K562 (cell line): ENCODE measurements at regions not wholly inside any gene's neighbourhood (a gene's known extent, or its start where the extent isn't known, plus 50 kb on each side); places are given as distances from the start of the nearest gene placed in this dataset.

ENCODE experiments used
- RFX1 ChIP-seq: fragments of 450-650 bp; IDR thresholded peaks from 2 replicates; pipeline ENCODE4 v1.6.1; 2016; ENCODE audit warnings: mild to moderate bottlenecking, moderate library complexity
- SMARCA5 ChIP-seq: fragments of 450-650 bp; IDR thresholded peaks from 2 replicates; pipeline ENCODE4 v1.6.1; 2016
- TF ChIP-seq, protein P1 (sequence below): fragments of 250-450 bp; sonication (Bioruptor Pico); IDR thresholded peaks from 2 replicates; pipeline ENCODE4 v1.5.0; 2020; ENCODE audit warnings: mild to moderate bottlenecking
- TF ChIP-seq, protein P2 (sequence below): fragments of 250-450 bp; sonication (Bioruptor Pico); IDR thresholded peaks from 2 replicates; pipeline ENCODE4 v1.8.0; 2022; ENCODE audit warnings: inconsistent platforms
- TF ChIP-seq, protein P3 (sequence below): sonication (generic); formaldehyde crosslinking; IDR thresholded peaks from 2 replicates; pipeline ENCODE4 v1.8.0; 2022; ENCODE audit warnings: missing genetic modification reagents, mild to moderate bottlenecking, borderline replicate concordance
- TF ChIP-seq, protein P4 (sequence below): IDR thresholded peaks from 2 replicates; pipeline ENCODE4 v1.6.1; 2014; ENCODE audit warnings: antibody characterized with exemption
- TF ChIP-seq, protein P5 (sequence below): fragments of 450-650 bp; IDR thresholded peaks from 2 replicates; pipeline ENCODE4 v1.6.1; 2016; ENCODE audit warnings: mild to moderate bottlenecking, moderate library complexity

DNA sequence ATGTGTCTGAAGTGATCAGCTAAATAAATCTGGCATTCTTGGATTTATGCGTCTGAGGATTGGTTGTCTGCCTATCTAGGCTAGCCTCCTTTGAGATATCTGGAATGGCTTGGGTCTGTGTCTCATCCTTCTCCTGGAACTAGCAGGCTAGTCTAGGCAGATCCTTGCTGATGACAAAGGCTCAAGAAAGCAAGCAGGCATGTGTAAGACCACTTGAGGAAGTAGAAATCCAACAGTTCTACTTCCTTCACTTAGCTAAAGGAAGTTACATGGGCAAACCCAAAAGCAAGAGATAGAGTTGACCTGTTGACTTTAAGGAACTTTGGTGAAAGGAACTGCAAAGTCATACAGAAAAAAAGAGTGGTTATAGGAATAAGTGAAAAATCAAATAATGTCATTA, 672.6 kb downstream of the MAFB start (continued):
- TF ChIP-seq, protein P1, sequence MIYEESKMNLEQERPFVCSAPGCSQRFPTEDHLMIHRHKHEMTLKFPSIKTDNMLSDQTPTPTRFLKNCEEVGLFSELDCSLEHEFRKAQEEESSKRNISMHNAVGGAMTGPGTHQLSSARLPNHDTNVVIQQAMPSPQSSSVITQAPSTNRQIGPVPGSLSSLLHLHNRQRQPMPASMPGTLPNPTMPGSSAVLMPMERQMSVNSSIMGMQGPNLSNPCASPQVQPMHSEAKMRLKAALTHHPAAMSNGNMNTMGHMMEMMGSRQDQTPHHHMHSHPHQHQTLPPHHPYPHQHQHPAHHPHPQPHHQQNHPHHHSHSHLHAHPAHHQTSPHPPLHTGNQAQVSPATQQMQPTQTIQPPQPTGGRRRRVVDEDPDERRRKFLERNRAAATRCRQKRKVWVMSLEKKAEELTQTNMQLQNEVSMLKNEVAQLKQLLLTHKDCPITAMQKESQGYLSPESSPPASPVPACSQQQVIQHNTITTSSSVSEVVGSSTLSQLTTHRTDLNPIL (CRISPR knock-in tag), result no peak
- TF ChIP-seq RFX1 (no peak), SMARCA5 (no peak)
- TF ChIP-seq, protein P2, sequence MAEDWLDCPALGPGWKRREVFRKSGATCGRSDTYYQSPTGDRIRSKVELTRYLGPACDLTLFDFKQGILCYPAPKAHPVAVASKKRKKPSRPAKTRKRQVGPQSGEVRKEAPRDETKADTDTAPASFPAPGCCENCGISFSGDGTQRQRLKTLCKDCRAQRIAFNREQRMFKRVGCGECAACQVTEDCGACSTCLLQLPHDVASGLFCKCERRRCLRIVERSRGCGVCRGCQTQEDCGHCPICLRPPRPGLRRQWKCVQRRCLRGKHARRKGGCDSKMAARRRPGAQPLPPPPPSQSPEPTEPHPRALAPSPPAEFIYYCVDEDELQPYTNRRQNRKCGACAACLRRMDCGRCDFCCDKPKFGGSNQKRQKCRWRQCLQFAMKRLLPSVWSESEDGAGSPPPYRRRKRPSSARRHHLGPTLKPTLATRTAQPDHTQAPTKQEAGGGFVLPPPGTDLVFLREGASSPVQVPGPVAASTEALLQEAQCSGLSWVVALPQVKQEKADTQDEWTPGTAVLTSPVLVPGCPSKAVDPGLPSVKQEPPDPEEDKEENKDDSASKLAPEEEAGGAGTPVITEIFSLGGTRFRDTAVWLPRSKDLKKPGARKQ (CRISPR knock-in tag), result no peak
- TF ChIP-seq, protein P3, sequence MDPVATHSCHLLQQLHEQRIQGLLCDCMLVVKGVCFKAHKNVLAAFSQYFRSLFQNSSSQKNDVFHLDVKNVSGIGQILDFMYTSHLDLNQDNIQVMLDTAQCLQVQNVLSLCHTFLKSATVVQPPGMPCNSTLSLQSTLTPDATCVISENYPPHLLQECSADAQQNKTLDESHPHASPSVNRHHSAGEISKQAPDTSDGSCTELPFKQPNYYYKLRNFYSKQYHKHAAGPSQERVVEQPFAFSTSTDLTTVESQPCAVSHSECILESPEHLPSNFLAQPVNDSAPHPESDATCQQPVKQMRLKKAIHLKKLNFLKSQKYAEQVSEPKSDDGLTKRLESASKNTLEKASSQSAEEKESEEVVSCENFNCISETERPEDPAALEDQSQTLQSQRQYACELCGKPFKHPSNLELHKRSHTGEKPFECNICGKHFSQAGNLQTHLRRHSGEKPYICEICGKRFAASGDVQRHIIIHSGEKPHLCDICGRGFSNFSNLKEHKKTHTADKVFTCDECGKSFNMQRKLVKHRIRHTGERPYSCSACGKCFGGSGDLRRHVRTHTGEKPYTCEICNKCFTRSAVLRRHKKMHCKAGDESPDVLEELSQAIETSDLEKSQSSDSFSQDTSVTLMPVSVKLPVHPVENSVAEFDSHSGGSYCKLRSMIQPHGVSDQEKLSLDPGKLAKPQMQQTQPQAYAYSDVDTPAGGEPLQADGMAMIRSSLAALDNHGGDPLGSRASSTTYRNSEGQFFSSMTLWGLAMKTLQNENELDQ, result no peak
- TF ChIP-seq, protein P4, sequence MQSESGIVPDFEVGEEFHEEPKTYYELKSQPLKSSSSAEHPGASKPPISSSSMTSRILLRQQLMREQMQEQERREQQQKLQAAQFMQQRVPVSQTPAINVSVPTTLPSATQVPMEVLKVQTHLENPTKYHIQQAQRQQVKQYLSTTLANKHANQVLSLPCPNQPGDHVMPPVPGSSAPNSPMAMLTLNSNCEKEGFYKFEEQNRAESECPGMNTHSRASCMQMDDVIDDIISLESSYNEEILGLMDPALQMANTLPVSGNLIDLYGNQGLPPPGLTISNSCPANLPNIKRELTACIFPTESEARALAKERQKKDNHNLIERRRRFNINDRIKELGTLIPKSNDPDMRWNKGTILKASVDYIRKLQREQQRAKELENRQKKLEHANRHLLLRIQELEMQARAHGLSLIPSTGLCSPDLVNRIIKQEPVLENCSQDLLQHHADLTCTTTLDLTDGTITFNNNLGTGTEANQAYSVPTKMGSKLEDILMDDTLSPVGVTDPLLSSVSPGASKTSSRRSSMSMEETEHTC, result no peak
- TF ChIP-seq, protein P5, sequence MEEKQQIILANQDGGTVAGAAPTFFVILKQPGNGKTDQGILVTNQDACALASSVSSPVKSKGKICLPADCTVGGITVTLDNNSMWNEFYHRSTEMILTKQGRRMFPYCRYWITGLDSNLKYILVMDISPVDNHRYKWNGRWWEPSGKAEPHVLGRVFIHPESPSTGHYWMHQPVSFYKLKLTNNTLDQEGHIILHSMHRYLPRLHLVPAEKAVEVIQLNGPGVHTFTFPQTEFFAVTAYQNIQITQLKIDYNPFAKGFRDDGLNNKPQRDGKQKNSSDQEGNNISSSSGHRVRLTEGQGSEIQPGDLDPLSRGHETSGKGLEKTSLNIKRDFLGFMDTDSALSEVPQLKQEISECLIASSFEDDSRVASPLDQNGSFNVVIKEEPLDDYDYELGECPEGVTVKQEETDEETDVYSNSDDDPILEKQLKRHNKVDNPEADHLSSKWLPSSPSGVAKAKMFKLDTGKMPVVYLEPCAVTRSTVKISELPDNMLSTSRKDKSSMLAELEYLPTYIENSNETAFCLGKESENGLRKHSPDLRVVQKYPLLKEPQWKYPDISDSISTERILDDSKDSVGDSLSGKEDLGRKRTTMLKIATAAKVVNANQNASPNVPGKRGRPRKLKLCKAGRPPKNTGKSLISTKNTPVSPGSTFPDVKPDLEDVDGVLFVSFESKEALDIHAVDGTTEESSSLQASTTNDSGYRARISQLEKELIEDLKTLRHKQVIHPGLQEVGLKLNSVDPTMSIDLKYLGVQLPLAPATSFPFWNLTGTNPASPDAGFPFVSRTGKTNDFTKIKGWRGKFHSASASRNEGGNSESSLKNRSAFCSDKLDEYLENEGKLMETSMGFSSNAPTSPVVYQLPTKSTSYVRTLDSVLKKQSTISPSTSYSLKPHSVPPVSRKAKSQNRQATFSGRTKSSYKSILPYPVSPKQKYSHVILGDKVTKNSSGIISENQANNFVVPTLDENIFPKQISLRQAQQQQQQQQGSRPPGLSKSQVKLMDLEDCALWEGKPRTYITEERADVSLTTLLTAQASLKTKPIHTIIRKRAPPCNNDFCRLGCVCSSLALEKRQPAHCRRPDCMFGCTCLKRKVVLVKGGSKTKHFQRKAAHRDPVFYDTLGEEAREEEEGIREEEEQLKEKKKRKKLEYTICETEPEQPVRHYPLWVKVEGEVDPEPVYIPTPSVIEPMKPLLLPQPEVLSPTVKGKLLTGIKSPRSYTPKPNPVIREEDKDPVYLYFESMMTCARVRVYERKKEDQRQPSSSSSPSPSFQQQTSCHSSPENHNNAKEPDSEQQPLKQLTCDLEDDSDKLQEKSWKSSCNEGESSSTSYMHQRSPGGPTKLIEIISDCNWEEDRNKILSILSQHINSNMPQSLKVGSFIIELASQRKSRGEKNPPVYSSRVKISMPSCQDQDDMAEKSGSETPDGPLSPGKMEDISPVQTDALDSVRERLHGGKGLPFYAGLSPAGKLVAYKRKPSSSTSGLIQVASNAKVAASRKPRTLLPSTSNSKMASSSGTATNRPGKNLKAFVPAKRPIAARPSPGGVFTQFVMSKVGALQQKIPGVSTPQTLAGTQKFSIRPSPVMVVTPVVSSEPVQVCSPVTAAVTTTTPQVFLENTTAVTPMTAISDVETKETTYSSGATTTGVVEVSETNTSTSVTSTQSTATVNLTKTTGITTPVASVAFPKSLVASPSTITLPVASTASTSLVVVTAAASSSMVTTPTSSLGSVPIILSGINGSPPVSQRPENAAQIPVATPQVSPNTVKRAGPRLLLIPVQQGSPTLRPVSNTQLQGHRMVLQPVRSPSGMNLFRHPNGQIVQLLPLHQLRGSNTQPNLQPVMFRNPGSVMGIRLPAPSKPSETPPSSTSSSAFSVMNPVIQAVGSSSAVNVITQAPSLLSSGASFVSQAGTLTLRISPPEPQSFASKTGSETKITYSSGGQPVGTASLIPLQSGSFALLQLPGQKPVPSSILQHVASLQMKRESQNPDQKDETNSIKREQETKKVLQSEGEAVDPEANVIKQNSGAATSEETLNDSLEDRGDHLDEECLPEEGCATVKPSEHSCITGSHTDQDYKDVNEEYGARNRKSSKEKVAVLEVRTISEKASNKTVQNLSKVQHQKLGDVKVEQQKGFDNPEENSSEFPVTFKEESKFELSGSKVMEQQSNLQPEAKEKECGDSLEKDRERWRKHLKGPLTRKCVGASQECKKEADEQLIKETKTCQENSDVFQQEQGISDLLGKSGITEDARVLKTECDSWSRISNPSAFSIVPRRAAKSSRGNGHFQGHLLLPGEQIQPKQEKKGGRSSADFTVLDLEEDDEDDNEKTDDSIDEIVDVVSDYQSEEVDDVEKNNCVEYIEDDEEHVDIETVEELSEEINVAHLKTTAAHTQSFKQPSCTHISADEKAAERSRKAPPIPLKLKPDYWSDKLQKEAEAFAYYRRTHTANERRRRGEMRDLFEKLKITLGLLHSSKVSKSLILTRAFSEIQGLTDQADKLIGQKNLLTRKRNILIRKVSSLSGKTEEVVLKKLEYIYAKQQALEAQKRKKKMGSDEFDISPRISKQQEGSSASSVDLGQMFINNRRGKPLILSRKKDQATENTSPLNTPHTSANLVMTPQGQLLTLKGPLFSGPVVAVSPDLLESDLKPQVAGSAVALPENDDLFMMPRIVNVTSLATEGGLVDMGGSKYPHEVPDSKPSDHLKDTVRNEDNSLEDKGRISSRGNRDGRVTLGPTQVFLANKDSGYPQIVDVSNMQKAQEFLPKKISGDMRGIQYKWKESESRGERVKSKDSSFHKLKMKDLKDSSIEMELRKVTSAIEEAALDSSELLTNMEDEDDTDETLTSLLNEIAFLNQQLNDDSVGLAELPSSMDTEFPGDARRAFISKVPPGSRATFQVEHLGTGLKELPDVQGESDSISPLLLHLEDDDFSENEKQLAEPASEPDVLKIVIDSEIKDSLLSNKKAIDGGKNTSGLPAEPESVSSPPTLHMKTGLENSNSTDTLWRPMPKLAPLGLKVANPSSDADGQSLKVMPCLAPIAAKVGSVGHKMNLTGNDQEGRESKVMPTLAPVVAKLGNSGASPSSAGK, result no peak
- TF ChIP-seq, all 486 proteins: peak for 0
